Neural cell (in vitro differentiated cells): ENCODE measurements at regions not wholly inside any gene's neighbourhood (a gene's known extent, or its start where the extent isn't known, plus 50 kb on each side); places are given as distances from the start of the nearest gene placed in this dataset.

ENCODE experiments used
- H2AFZ ChIP-seq: fragments of 200-600, 300-800 bp; sonication (generic), shearing (Covaris generic); 2 replicates; pipeline ENCODE4 v1.6.0; 2014; ENCODE audit warnings: low read depth, mild to moderate bottlenecking, antibody characterized with exemption, low read length, moderate library complexity
- H3F3A ChIP-seq: fragments of 200-600 bp; shearing (Covaris generic); 2 replicates; pipeline ENCODE4 v1.6.1; 2016; ENCODE audit warnings: mild to moderate bottlenecking, moderate library complexity, mixed read lengths, antibody characterized with exemption, low read length; ENCODE audit not compliant: insufficient read depth, poor library complexity, severe bottlenecking
- H3K27ac ChIP-seq: fragments of 200-600, 300-800 bp; sonication (generic), shearing (Covaris generic); 2 replicates; pipeline ENCODE4 v1.5.1; 2014; ENCODE audit warnings: mild to moderate bottlenecking, low read length, moderate library complexity
- H3K27me3 ChIP-seq: fragments of 300-800, 200-600 bp; sonication (generic), shearing (Covaris generic); 2 replicates; pipeline ENCODE4 v1.6.0; 2014; ENCODE audit warnings: mild to moderate bottlenecking, low read depth, low read length, moderate library complexity; ENCODE audit not compliant: insufficient read depth
- H3K36me3 ChIP-seq: fragments of 300-800, 200-600 bp; sonication (generic), shearing (Covaris generic); 2 replicates; pipeline ENCODE4 v1.5.1; 2014; ENCODE audit warnings: mild to moderate bottlenecking, antibody characterized with exemption, low read length, moderate library complexity; ENCODE audit not compliant: insufficient read depth
- H3K4me2 ChIP-seq: fragments of 300-800, 200-600 bp; sonication (generic), shearing (Covaris generic); 2 replicates; pipeline ENCODE4 v1.6.0; 2014; ENCODE audit warnings: mild to moderate bottlenecking, low read length
- H3K4me3 ChIP-seq: fragments of 300-800, 200-600 bp; sonication (generic), shearing (Covaris generic); 2 replicates; pipeline ENCODE4 v1.5.1; 2014; ENCODE audit warnings: mild to moderate bottlenecking, low read length, moderate library complexity
- H3K79me2 ChIP-seq: fragments of 200-600 bp; shearing (Covaris generic); replicated peaks from 2 replicates; pipeline ENCODE4 v1.6.0; 2014; ENCODE audit warnings: mild to moderate bottlenecking, low read length, moderate library complexity; ENCODE audit not compliant: insufficient read depth
- H3K9ac ChIP-seq: fragments of 300-800, 200-600 bp; sonication (generic), shearing (Covaris generic); 2 replicates; pipeline ENCODE4 v1.6.1; 2016; ENCODE audit warnings: mild to moderate bottlenecking, low read length, mixed read lengths
- H3K9me2 ChIP-seq: fragments of 200-600 bp; shearing (Covaris generic); 2 replicates; pipeline ENCODE4 v1.6.1; 2016; ENCODE audit warnings: mild to moderate bottlenecking, low read length, mixed read lengths; ENCODE audit not compliant: insufficient read depth
- H3K9me3 ChIP-seq: fragments of 200-600, 300-800 bp; sonication (generic), shearing (Covaris generic); 2 replicates; pipeline ENCODE4 v1.6.1; 2016; ENCODE audit warnings: mild to moderate bottlenecking, mixed run types, low read length, moderate library complexity, mixed read lengths
- H4K20me1 ChIP-seq: fragments of 200-600 bp; shearing (Covaris generic); 2 replicates; pipeline ENCODE4 v1.6.1; 2016; ENCODE audit warnings: mild to moderate bottlenecking, mixed run types; ENCODE audit not compliant: insufficient read depth
- CTCF ChIP-seq: fragments of 450-650 bp; IDR thresholded peaks from 2 replicates; pipeline ENCODE4 v1.5.1; 2014; ENCODE audit warnings: antibody characterized with exemption, mild to moderate bottlenecking, moderate library complexity; ENCODE audit not compliant: poor library complexity, severe bottlenecking
- EP300 ChIP-seq: fragments of 450-650 bp; conservative IDR thresholded peaks from 2 replicates; pipeline ENCODE4 v1.6.1; 2014; ENCODE audit warnings: antibody characterized with exemption, mild to moderate bottlenecking, moderate library complexity; ENCODE audit not compliant: poor library complexity, severe bottlenecking
- EZH2 ChIP-seq: fragments of 200-600, 300-800 bp; shearing (Covaris generic), sonication (generic); IDR thresholded peaks from 2 replicates; pipeline ENCODE4 v1.6.1; 2014; ENCODE audit warnings: antibody characterized with exemption, low read length, borderline replicate concordance, mild to moderate bottlenecking; ENCODE audit not compliant: insufficient read depth, poor library complexity, severe bottlenecking
- MXI1 ChIP-seq: fragments of 450-650 bp; conservative IDR thresholded peaks from 2 replicates; pipeline ENCODE4 v1.6.1; 2014; ENCODE audit warnings: antibody characterized with exemption, mild to moderate bottlenecking; ENCODE audit not compliant: poor library complexity, severe bottlenecking
- POLR2AphosphoS5 ChIP-seq: IDR thresholded peaks from 2 replicates; pipeline ENCODE4 v1.6.1; 2012
- RAD21 ChIP-seq: fragments of 450-650 bp; conservative IDR thresholded peaks from 2 replicates; pipeline ENCODE4 v1.6.1; 2014; ENCODE audit warnings: antibody characterized with exemption, mild to moderate bottlenecking, moderate library complexity
- REST ChIP-seq: IDR thresholded peaks from 2 replicates; pipeline ENCODE4 v1.6.1; 2012; ENCODE audit warnings: borderline replicate concordance
- SMC3 ChIP-seq: fragments of 450-650 bp; conservative IDR thresholded peaks from 2 replicates; pipeline ENCODE4 v1.6.1; 2014; ENCODE audit warnings: antibody characterized with exemption, mild to moderate bottlenecking, moderate library complexity; ENCODE audit not compliant: poor library complexity
- TAF1 ChIP-seq: IDR thresholded peaks from 2 replicates; pipeline ENCODE4 v1.6.1; 2012; ENCODE audit warnings: low read depth

DNA sequence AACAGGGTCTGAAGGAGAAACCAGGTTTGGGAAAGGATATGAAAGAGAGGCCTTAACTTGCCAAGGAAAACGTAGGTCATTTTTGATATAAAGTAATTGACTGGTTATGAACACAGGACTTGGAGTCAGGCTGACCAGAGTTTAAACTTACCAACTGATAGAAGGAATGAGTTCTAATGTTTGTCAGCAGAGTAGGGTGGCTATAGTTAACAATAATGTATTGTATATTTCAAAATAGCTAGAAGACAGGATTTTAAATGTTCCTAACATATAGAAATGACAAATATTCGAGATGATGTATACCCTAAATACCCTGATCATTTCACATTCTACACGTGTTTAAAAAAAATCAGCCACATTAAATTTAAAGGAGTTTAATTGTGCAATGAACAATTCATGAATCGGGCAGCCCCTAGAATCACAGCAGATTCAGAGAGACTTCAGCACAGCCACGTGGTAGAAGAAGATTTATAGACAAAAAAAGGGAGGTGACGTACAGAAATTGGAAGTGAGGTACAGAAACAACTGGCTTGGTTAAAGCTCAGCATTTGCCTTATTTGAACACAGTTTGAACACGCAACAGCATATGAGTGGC is 52.5 kb upstream of the PLEKHG7 start:
- Histone ChIP-seq H4K20me1 (no peaks in the 10 kb centered on the region), H3K36me3 (no peaks in the 10 kb centered on the region), H2AFZ (no peak overlapping the region), H3K9me2 (no peaks in the 10 kb centered on the region), H3F3A (no peaks in the 10 kb centered on the region), H3K27ac (no peak overlapping the region), H3K27me3 (no peaks in the 10 kb centered on the region), H3K9ac (no peak overlapping the region), H3K4me2 (no peak overlapping the region), H3K79me2 (no peaks in the 10 kb centered on the region), H3K4me3 (no peak overlapping the region), H3K9me3 (no peaks in the 10 kb centered on the region)
- no peak for TF ChIP-seq RAD21
- TF ChIP-seq EP300, result no peak
- TF ChIP-seq EZH2, result no peak
- peak; percentile 9 for TF ChIP-seq SMC3
- no peak for TF ChIP-seq TAF1
- TF ChIP-seq REST, result no peak
- TF ChIP-seq POLR2AphosphoS5, result no peak
- no peak for TF ChIP-seq MXI1
- peak; percentile 27 for TF ChIP-seq CTCF

GRCh38 chr12:92649511-92650227 is 53.1 kb upstream of the PLEKHG7 start:
- H3K9me3 ChIP-seq, result no peaks in the 10 kb centered on the region
- H3K27ac ChIP-seq, result no peak overlapping the region
- no peak overlapping the region for H3K9ac ChIP-seq
- H3K27me3 ChIP-seq, result no peaks in the 10 kb centered on the region
- no peaks in the 10 kb centered on the region for H3K79me2 ChIP-seq
- H3K36me3 ChIP-seq, result no peaks in the 10 kb centered on the region
- H3K4me3 ChIP-seq, result no peak overlapping the region
- H3K9me2 ChIP-seq, result no peaks in the 10 kb centered on the region
- H3F3A ChIP-seq, result no peaks in the 10 kb centered on the region
- no peak overlapping the region for H2AFZ ChIP-seq
- no peak for TF ChIP-seq EP300
- TF ChIP-seq SMC3, result peak; percentile 91
- no peak for TF ChIP-seq TAF1
- no peak for TF ChIP-seq POLR2AphosphoS5
- TF ChIP-seq MXI1, result no peak
- peak; percentile 86 for TF ChIP-seq CTCF
- peak; percentile 91 for TF ChIP-seq RAD21
- no peak overlapping the region for H3K4me2 ChIP-seq
- H4K20me1 ChIP-seq, result no peaks in the 10 kb centered on the region
